ENCODE measurements at regions not wholly inside any gene's neighbourhood (a gene's known extent, or its start where the extent isn't known, plus 50 kb on each side); places are given as distances from the start of the nearest gene placed in this dataset.

DNA sequence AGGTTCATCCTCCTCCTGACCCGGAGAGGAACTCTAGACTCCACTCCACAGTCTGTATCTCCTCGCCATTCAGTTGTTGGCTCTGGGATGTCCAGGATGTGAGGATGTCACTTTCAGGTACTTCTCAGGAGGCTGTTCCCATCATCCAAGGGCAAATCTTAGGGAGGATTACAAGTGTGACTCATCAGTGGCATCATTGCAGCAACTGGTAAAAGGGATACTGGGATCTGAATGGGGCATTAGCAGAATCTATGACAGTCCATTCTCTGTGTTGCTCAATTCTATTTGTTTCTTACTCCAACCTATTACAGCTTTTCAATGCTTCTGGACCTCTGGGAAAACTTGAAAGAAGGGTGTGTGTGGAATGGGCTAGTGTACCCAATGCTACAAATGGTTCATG lies 81.5 kb upstream of the FN1 start (continued):
- TF ChIP-seq, protein P1, sequence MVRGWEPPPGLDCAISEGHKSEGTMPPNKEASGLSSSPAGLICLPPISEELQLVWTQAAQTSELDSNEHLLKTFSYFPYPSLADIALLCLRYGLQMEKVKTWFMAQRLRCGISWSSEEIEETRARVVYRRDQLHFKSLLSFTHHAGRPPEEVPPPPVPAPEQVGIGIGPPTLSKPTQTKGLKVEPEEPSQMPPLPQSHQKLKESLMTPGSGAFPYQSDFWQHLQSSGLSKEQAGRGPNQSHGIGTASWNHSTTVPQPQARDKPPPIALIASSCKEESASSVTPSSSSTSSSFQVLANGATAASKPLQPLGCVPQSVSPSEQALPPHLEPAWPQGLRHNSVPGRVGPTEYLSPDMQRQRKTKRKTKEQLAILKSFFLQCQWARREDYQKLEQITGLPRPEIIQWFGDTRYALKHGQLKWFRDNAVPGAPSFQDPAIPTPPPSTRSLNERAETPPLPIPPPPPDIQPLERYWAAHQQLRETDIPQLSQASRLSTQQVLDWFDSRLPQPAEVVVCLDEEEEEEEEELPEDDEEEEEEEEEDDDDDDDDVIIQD (CRISPR knock-in tag; IDR thresholded peaks at IDR 0.05): no peak
- TF ChIP-seq NEUROD1 (IDR thresholded peaks at IDR 0.05; ENCODE audit: borderline replicate concordance, low read depth, low read length, partially characterized antibody): no peak

DNA sequence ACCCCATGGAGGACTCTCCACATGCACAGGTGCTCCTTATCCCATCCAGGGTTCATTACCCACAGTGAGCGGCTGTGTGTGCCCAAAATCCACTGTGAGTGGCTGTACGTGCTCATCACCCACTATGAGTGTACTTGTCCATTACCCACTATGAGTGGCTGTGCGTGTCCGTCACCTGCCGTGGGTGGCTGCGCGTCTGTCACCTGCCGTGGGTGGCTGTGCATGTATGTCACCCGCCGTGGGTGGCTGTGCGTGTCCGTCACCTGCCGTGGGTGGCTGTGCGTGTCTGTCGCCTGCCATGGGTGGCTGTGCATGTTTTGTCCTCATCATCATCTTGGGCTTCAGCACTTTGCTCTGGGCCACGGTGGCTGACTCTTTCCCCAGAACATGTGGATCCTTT lies 78.6 kb upstream of the FN1 start:
- ATAC-seq (no peak), FAIRE-seq (no peak), DNase-seq (ENCODE audit: extremely low read depth in 1 of 4, low spot score in 3 of 4) (no peak)
- in situ Hi-C loops (cut with MboI) (no loop called here), intact Hi-C loops (cut with micrococcal nuclease) (no loop called here)
- BruUV-seq (replicated peaks): no TSS peak
- Histone ChIP-seq H4K20me1 (replicated peaks; ENCODE audit: control insufficient read depth, insufficient read depth, low read length) (no peaks in the 10 kb centered on the region), H3K9ac (ENCODE audit: insufficient read depth in 1 of 2, low read depth in 2 of 2, low read length in 2 of 2) (no peak overlapping the region), H3K27me3 (ENCODE audit: control insufficient read depth in 2 of 2, insufficient read depth in 2 of 2, low read length in 2 of 2) (no peaks in the 10 kb centered on the region), H3K4me1 (replicated peaks in 1 of 2; ENCODE audit: control insufficient read depth in 2 of 2, insufficient read depth in 2 of 2, low read length in 2 of 2) (peaks cover 0 to 4% of the 10 kb centered on the region in 2 experiments; a peak in 1 of 5 replicates), H3K9me1 (ENCODE audit: control insufficient read depth, insufficient read depth, low read length) (no peaks in the 10 kb centered on the region), H3K4me2 (ENCODE audit: insufficient read depth, low read length) (no peak overlapping the region), H3K9me3 (replicated peaks; ENCODE audit: control insufficient read depth, insufficient read depth, low read depth, low read length) (no peaks in the 10 kb centered on the region), H2AFZ (ENCODE audit: low read depth, low read length) (no peak overlapping the region), H3K36me3 (ENCODE audit: control insufficient read depth, insufficient read depth, low read length) (no peaks in the 10 kb centered on the region), H3K27ac (ENCODE audit: extremely low read depth, low read depth, low read length) (no peak overlapping the region), H3K79me2 (ENCODE audit: control insufficient read depth, insufficient read depth, low read length) (no peaks in the 10 kb centered on the region), H3K4me3 (no peak overlapping the region)
- WGBS (ENCODE audit: insufficient coverage, low coverage, missing lambda C conversion rate): 68% methylated on average over 4 of the region's 16 CpGs
- POLR2A ChIA-PET: no interaction called here
- CTCF ChIA-PET (ENCODE audit: low intra/inter-chr PET ratio): no interaction called here
- TF ChIP-seq, protein P2, sequence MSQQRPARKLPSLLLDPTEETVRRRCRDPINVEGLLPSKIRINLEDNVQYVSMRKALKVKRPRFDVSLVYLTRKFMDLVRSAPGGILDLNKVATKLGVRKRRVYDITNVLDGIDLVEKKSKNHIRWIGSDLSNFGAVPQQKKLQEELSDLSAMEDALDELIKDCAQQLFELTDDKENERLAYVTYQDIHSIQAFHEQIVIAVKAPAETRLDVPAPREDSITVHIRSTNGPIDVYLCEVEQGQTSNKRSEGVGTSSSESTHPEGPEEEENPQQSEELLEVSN (IDR thresholded peaks at IDR 0.05; ENCODE audit: borderline replicate concordance in 1 of 2, extremely low read depth in 1 of 2, insufficient read depth in 1 of 2, insufficient read length in 1 of 2, low read depth in 1 of 2, low read length in 1 of 2, poor library complexity in 1 of 2, severe bottlenecking in 1 of 2): no peak
- TF ChIP-seq FOXJ3 (CRISPR knock-in tag; IDR thresholded peaks at IDR 0.05): no peak
- no peak for TF ChIP-seq MTA1 (IDR thresholded peaks at IDR 0.05; ENCODE audit: borderline replicate concordance)
- TF ChIP-seq, protein P3, sequence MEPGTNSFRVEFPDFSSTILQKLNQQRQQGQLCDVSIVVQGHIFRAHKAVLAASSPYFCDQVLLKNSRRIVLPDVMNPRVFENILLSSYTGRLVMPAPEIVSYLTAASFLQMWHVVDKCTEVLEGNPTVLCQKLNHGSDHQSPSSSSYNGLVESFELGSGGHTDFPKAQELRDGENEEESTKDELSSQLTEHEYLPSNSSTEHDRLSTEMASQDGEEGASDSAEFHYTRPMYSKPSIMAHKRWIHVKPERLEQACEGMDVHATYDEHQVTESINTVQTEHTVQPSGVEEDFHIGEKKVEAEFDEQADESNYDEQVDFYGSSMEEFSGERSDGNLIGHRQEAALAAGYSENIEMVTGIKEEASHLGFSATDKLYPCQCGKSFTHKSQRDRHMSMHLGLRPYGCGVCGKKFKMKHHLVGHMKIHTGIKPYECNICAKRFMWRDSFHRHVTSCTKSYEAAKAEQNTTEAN (CRISPR knock-in tag; IDR thresholded peaks at IDR 0.05): no peak
- no peak for TF ChIP-seq ZC3H8 (IDR thresholded peaks at IDR 0.05)
- no peak for TF ChIP-seq HDAC2 (IDR thresholded peaks at IDR 0.05)
- no peak for TF ChIP-seq SRF (CRISPR knock-in tag; IDR thresholded peaks at IDR 0.05)
- no peak for TF ChIP-seq HLTF (IDR thresholded peaks at IDR 0.05)
- TF ChIP-seq MECOM (CRISPR knock-in tag; IDR thresholded peaks at IDR 0.05): no peak
- TF ChIP-seq SMARCB1 (IDR thresholded peaks at IDR 0.05; ENCODE audit: insufficient read length, low read depth): no peak
- no peak for TF ChIP-seq ZNF507 (tag; conservative IDR thresholded peaks at IDR 0.05)
- no peak for TF ChIP-seq ZNF408 (CRISPR knock-in tag; IDR thresholded peaks at IDR 0.05; ENCODE audit: low read depth)
- no peak for TF ChIP-seq PML (IDR thresholded peaks at IDR 0.05; ENCODE audit: low read length)
- no peak for TF ChIP-seq KLF6 (CRISPR knock-in tag; IDR thresholded peaks at IDR 0.05; ENCODE audit: borderline replicate concordance)
- TF ChIP-seq ERF (CRISPR knock-in tag; IDR thresholded peaks at IDR 0.05): no peak
- no peak for TF ChIP-seq IFI16 (CRISPR knock-in tag; IDR thresholded peaks at IDR 0.05)
- TF ChIP-seq PHF20 (IDR thresholded peaks at IDR 0.05; ENCODE audit: partially characterized antibody): no peak
